HT-29 (cell line): ENCODE measurements at regions not wholly inside any gene's neighbourhood (a gene's known extent, or its start where the extent isn't known, plus 50 kb on each side); places are given as distances from the start of the nearest gene placed in this dataset.
"Not testable (repeated sequence)": the region's sequence is repeated elsewhere in the genome, so short reads cannot be mapped to it uniquely, and the experiment has no call there.

Experiments used
- DNase-seq: peaks from one replicate; pipeline ENCODE4 v3.0.0-alpha.2; 2015; ENCODE audit warnings: low spot score

GRCh38 chr4:72779241-72779640 is 210.2 kb upstream of the ADAMTS3 start:
- no peak for DNase-seq

- DNase-seq = no peak
These were observed 208.4 kb upstream of the ADAMTS3 start for GRCh38 chr4:72777436-72777835.

- no peak for DNase-seq
These were observed 201.7 kb upstream of the ADAMTS3 start for GRCh38 chr4:72770708-72771107.

- no peak for DNase-seq
These were observed 199.3 kb upstream of the ADAMTS3 start for GRCh38 chr4:72768364-72768763.

- no peak for DNase-seq
These were observed 198.7 kb upstream of the ADAMTS3 start for GRCh38 chr4:72767618-72768302.

- DNase-seq = not testable (repeated sequence)
These were observed 196.8 kb upstream of the ADAMTS3 start for GRCh38 chr4:72765788-72766187.

- no peak for DNase-seq
These were observed 192.5 kb upstream of the ADAMTS3 start for GRCh38 chr4:72761368-72762038.

- not testable (repeated sequence) for DNase-seq
These were observed 184.4 kb upstream of the ADAMTS3 start for GRCh38 chr4:72753414-72753813.

GRCh38 chr4:72744103-72744725 is 175.2 kb upstream of the ADAMTS3 start:
- DNase-seq = no peak

GRCh38 chr4:72743078-72743477 is 174.1 kb upstream of the ADAMTS3 start:
- DNase-seq = no peak

- no peak for DNase-seq
These were observed 146.3 kb upstream of the ADAMTS3 start for GRCh38 chr4:72715299-72715698.

- DNase-seq = no peak
These were observed 145.7 kb upstream of the ADAMTS3 start for GRCh38 chr4:72714482-72715279.

GRCh38 chr4:72712997-72713396 is 144.0 kb upstream of the ADAMTS3 start:
- DNase-seq = no peak

- no peak for DNase-seq
These were observed 140.5 kb upstream of the ADAMTS3 start for GRCh38 chr4:72709475-72709874.

- DNase-seq = no peak
These were observed 137.7 kb upstream of the ADAMTS3 start for GRCh38 chr4:72706684-72707083.

GRCh38 chr4:72704925-72705640 is 136.1 kb upstream of the ADAMTS3 start:
- DNase-seq = not testable (repeated sequence)

- no peak for DNase-seq
These were observed 133.9 kb upstream of the ADAMTS3 start for GRCh38 chr4:72702948-72703347.

- peak; percentile 50 for DNase-seq
These were observed 133.2 kb upstream of the ADAMTS3 start for GRCh38 chr4:72701987-72702819.

GRCh38 chr4:72690771-72691170 is 121.8 kb upstream of the ADAMTS3 start:
- no peak for DNase-seq

GRCh38 chr4:72689923-72690322 is 120.9 kb upstream of the ADAMTS3 start:
- no peak for DNase-seq
